LNCaP clone FGC (cell line): ENCODE measurements at regions not wholly inside any gene's neighbourhood (a gene's known extent, or its start where the extent isn't known, plus 50 kb on each side); places are given as distances from the start of the nearest gene placed in this dataset.

Experiments used
- DNase-seq: peaks from one replicate; pipeline ENCODE4 v3.0.0-alpha.2; 2011; ENCODE audit warnings: low read depth
- H3K4me3 ChIP-seq: 2 replicates; pipeline ENCODE4 v1.5.1; 2011; ENCODE audit warnings: mild to moderate bottlenecking, low read depth, low read length, control low read depth
- CTCF ChIP-seq: IDR thresholded peaks from 2 replicates; pipeline ENCODE4 v1.5.1; 2012; ENCODE audit warnings: mild to moderate bottlenecking; ENCODE audit not compliant: control insufficient read depth, insufficient read depth; ENCODE audit errors: extremely low read depth

GRCh38 chr2:217741381-217741955 lies 261.3 kb downstream of the TNS1 start:
- no peak for TF ChIP-seq CTCF
- DNase-seq = no peak
- no peak overlapping the region for H3K4me3 ChIP-seq

GRCh38 chr2:217740756-217741155 lies 262.0 kb downstream of the TNS1 start:
- no peak overlapping the region for H3K4me3 ChIP-seq
- no peak for TF ChIP-seq CTCF
- DNase-seq = no peak

GRCh38 chr2:217740178-217740577 lies 262.6 kb downstream of the TNS1 start:
- H3K4me3 ChIP-seq = no peak overlapping the region
- no peak for DNase-seq
- TF ChIP-seq CTCF = no peak

GRCh38 chr2:217739741-217740140 lies 263.1 kb downstream of the TNS1 start:
- TF ChIP-seq CTCF = no peak
- DNase-seq = no peak
- H3K4me3 ChIP-seq = no peak overlapping the region

GRCh38 chr2:217738061-217738460 lies 264.7 kb downstream of the TNS1 start:
- no peak overlapping the region for H3K4me3 ChIP-seq
- DNase-seq = no peak

GRCh38 chr2:217736776-217737550 lies 265.8 kb downstream of the TNS1 start:
- no peak for TF ChIP-seq CTCF
- no peak for DNase-seq
- H3K4me3 ChIP-seq = no peak overlapping the region

More at GRCh38 chr2:217738061-217738460, 264.7 kb downstream of the TNS1 start:
- no peak for TF ChIP-seq CTCF

GRCh38 chr2:217735899-217736298 lies 266.9 kb downstream of the TNS1 start:
- DNase-seq = no peak
- no peak overlapping the region for H3K4me3 ChIP-seq
- no peak for TF ChIP-seq CTCF
